IPS-18c (cell line): ENCODE measurements at regions not wholly inside any gene's neighbourhood (a gene's known extent, or its start where the extent isn't known, plus 50 kb on each side); places are given as distances from the start of the nearest gene placed in this dataset.
"Not testable (repeated sequence)": the region's sequence is repeated elsewhere in the genome, so short reads cannot be mapped to it uniquely, and the experiment has no call there.

Experiments
- H3K4me3 ChIP-seq: 2 replicates; pipeline ENCODE4 v1.7.0; 2013; ENCODE audit warnings: low read depth, mild to moderate bottlenecking, low read length, moderate library complexity; ENCODE audit not compliant: insufficient read depth
- H3K9me3 ChIP-seq: one replicate; pipeline ENCODE4 v1.6.1; 2013; ENCODE audit warnings: mild to moderate bottlenecking, low read length, moderate library complexity; ENCODE audit not compliant: control insufficient read depth, insufficient read depth

- Histone ChIP-seq H3K9me3 (no peaks in the 10 kb centered on the region), H3K4me3 (no peak overlapping the region)
Observed at GRCh38 chr5:131107128-131107527, 57.9 kb downstream of the HINT1 start.

GRCh38 chr5:131104169-131104808 is 60.8 kb downstream of the HINT1 start:
- Histone ChIP-seq H3K9me3 (no peaks in the 10 kb centered on the region), H3K4me3 (no peak overlapping the region)

GRCh38 chr5:131096774-131097710 is 68.0 kb downstream of the HINT1 start:
- H3K9me3 ChIP-seq = no peaks in the 10 kb centered on the region
- no peak overlapping the region for H3K4me3 ChIP-seq

GRCh38 chr5:131095561-131095960 is 69.5 kb downstream of the HINT1 start:
- H3K9me3 ChIP-seq, H3K4me3 ChIP-seq: not testable (repeated sequence)

- no peak overlapping the region for H3K4me3 ChIP-seq
- H3K9me3 ChIP-seq = peaks cover 10% of the 10 kb centered on the region
Observed at GRCh38 chr5:131084436-131084835, 80.6 kb downstream of the HINT1 start.

- H3K4me3 ChIP-seq = no peak overlapping the region
- peaks cover 3% of the 10 kb centered on the region for H3K9me3 ChIP-seq
Observed at GRCh38 chr5:131081913-131082488, 83.1 kb downstream of the HINT1 start.

- H3K9me3 ChIP-seq = peaks cover 3% of the 10 kb centered on the region
Observed at GRCh38 chr5:131081374-131081773, 83.7 kb downstream of the HINT1 start.

GRCh38 chr5:131079232-131079631 is 85.8 kb downstream of the HINT1 start:
- Histone ChIP-seq H3K9me3 (no peaks in the 10 kb centered on the region), H3K4me3 (no peak overlapping the region)

More at GRCh38 chr5:131081374-131081773, 83.7 kb downstream of the HINT1 start:
- no peak overlapping the region for H3K4me3 ChIP-seq

GRCh38 chr5:131068893-131069643 is 96.0 kb downstream of the HINT1 start:
- Histone ChIP-seq H3K9me3 (peaks cover 8% of the 10 kb centered on the region), H3K4me3 (no peak overlapping the region)

- H3K9me3 ChIP-seq = peaks cover 8% of the 10 kb centered on the region
- H3K4me3 ChIP-seq = no peak overlapping the region
Observed at GRCh38 chr5:131068076-131068475, 97.0 kb downstream of the HINT1 start.

GRCh38 chr5:131067636-131068035 is 97.4 kb downstream of the HINT1 start:
- H3K9me3 ChIP-seq = peaks cover 8% of the 10 kb centered on the region
- no peak overlapping the region for H3K4me3 ChIP-seq

GRCh38 chr5:131064669-131065371 is 100.2 kb downstream of the HINT1 start:
- no peak overlapping the region for H3K4me3 ChIP-seq
- peaks cover 8% of the 10 kb centered on the region for H3K9me3 ChIP-seq

GRCh38 chr5:131042021-131042789 is 122.9 kb downstream of the HINT1 start:
- peaks cover 2% of the 10 kb centered on the region for H3K9me3 ChIP-seq

GRCh38 chr5:131023498-131023865 is 141.6 kb downstream of the HINT1 start:
- Histone ChIP-seq H3K9me3 (no peaks in the 10 kb centered on the region), H3K4me3 (no peak overlapping the region)

More at GRCh38 chr5:131042021-131042789, 122.9 kb downstream of the HINT1 start:
- no peak overlapping the region for H3K4me3 ChIP-seq

GRCh38 chr5:131022811-131023497 is 142.1 kb downstream of the HINT1 start:
- Histone ChIP-seq H3K4me3 (no peak overlapping the region), H3K9me3 (no peaks in the 10 kb centered on the region)

GRCh38 chr5:131021646-131022045 is 143.4 kb downstream of the HINT1 start:
- H3K9me3 ChIP-seq = no peaks in the 10 kb centered on the region
- no peak overlapping the region for H3K4me3 ChIP-seq
